Motor neuron (in vitro differentiated cells): ENCODE measurements at regions not wholly inside any gene's neighbourhood (a gene's known extent, or its start where the extent isn't known, plus 50 kb on each side); places are given as distances from the start of the nearest gene placed in this dataset.

Experiments
- ATAC-seq, 8 experiments: fragments of 200-7000 bp; cut with Tn5 transposase; replicated peaks in 6 of 8; 2 replicates each; pipeline ENCODE4 v1.8.0; 2021; ENCODE audit warnings: mild to moderate bottlenecking in 8 of 8, moderate library complexity in 8 of 8
- H3K27ac ChIP-seq, 2 donors: fragments of 250-450 bp; sonication (Bioruptor Pico); 2 replicates each; pipeline ENCODE4 v1.9.0; 2021; ENCODE audit warnings: antibody characterized with exemption in 2 of 2, mild to moderate bottlenecking in 2 of 2, moderate library complexity in 1 of 2
- H3K4me1 ChIP-seq, 2 donors: fragments of 250-450 bp; sonication (Bioruptor Pico); replicated peaks in 1 of 2; 2 replicates each; pipeline ENCODE4 v1.6.1; 2021; ENCODE audit warnings: antibody characterized with exemption in 2 of 2, mild to moderate bottlenecking in 2 of 2, moderate library complexity in 1 of 2
- H3K4me3 ChIP-seq, 5 donors: fragments of 250-450 bp; sonication (Bioruptor Pico); 2 replicates each; pipeline ENCODE4 v1.9.0; 2021; ENCODE audit warnings: antibody characterized with exemption in 5 of 5, mild to moderate bottlenecking in 5 of 5, moderate library complexity in 4 of 5
- WGBS, 10 experiments: fragments of 450-650 bp; shearing (Covaris generic); methylation state at CpG; one replicate each; pipeline ENCODE4 v1.0.0; 2022; 5-methylcytosine and 5-hydroxymethylcytosine counted together
- in situ Hi-C, 9 experiments: fragments of 400-800 bp; cut with MboI; loops; one replicate each; pipeline ENCODE4 v1.15.0; 2021; ENCODE audit warnings: low sequenced_read_pairs in 9 of 9, low pct_unique_long_range_greater_than_20kb in 2 of 9; ENCODE audit not compliant: unreplicated experiment in 9 of 9

- no peaks in the 10 kb centered on the region for H3K4me1 ChIP-seq
- ATAC-seq = no peak
- no peak overlapping the region for H3K27ac ChIP-seq
- no peak overlapping the region for H3K4me3 ChIP-seq
- 0 to 100% (median 72%) methylated on average over 1 to 2 of the region's 2 CpGs; no CpG with 5 or more reads in 1 of the 10 experiments for WGBS, 10 experiments
- in situ Hi-C loops = loop anchor here in 1 of 9 experiments (25.0 kb wide), 1 partner anchor 96 kb away; no protein-coding TSS in a partner anchor
Measured at GRCh38 chr13:71090990-71091389, 776.0 kb downstream of the DACH1 start.

GRCh38 chr13:71089056-71089455, 777.9 kb downstream of the DACH1 start:
- 18 to 100% (median 84%) methylated on average over 3 to 4 of the region's 4 CpGs; no CpG with 5 or more reads in 1 of the 10 experiments for WGBS, 10 experiments
- Histone ChIP-seq H3K4me1 (no peaks in the 10 kb centered on the region), H3K4me3 (no peak overlapping the region), H3K27ac (no peak overlapping the region)
- in situ Hi-C loops = loop anchor here in 1 of 9 experiments (25.0 kb wide), 1 partner anchor 98 kb away; no protein-coding TSS in a partner anchor
- ATAC-seq = no peak

DNA sequence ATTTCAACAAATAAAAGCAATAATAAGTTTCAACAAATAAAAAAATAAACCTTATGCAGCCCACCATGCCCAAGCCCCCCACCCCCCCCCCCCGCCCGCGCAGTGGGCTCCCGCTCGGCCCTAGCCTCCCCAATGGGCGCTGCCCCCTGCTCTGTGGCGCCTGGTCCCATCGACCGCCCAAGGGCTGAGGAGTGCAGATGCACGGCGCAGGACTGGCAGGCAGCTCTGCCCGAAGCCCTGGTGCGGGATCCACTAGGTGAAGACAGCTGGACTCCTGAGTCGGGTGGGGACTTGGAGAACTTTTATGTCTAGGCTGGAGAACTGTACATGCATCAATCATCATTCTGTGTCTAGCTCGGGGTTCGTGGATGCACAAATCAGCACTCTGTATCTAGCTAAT, 779.6 kb downstream of the DACH1 start:
- WGBS, 10 experiments = 20 to 100% (median 60%) methylated on average over 1 to 2 of the region's 16 CpGs; no CpG with 5 or more reads in 6 of the 10 experiments
- Histone ChIP-seq H3K4me3 (no peak overlapping the region), H3K27ac (no peak overlapping the region), H3K4me1 (no peaks in the 10 kb centered on the region)
- in situ Hi-C loops = loop anchor here in 1 of 9 experiments (25.0 kb wide), 1 partner anchor 100 kb away; no protein-coding TSS in a partner anchor
- no peak for ATAC-seq

- 0 to 100% (median 86%) methylated on average over 1 to 2 of the region's 2 CpGs; no CpG with 5 or more reads in 1 of the 10 experiments for WGBS, 10 experiments
- Histone ChIP-seq H3K4me3 (no peak overlapping the region), H3K27ac (no peak overlapping the region), H3K4me1 (no peaks in the 10 kb centered on the region)
- no peak for ATAC-seq
- in situ Hi-C loops = loop anchor here in 1 of 9 experiments (25.0 kb wide), 1 partner anchor 100 kb away; no protein-coding TSS in a partner anchor
Measured at GRCh38 chr13:71087006-71087405, 780.0 kb downstream of the DACH1 start.

DNA sequence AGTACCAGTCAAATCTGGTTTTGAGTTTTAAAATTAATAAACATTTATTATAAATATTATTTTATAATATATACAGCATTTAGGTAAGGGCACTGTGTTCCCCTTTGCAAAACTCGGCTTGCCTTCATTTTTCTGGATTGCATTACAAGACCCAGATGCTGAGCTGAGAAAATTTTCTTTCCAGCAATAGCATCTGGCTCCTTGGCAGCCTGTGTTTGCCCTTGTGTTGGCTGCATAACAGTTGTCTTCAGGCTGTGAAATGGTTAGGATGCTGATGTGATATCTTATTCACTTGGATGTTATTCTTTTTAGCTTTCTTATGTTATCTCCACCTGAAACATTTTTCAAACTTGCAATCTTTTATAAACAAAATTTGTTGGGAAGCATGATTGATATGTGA, 784.4 kb downstream of the DACH1 start:
- 0 to 67% (median 0%) methylated on average over 1 of the region's 1 CpG; no CpG with 5 or more reads in 5 of the 10 experiments for WGBS, 10 experiments
- H3K4me3 ChIP-seq = no peak overlapping the region
- in situ Hi-C loops = loop anchor here in 1 of 9 experiments (25.0 kb wide), 1 partner anchor 105 kb away; no protein-coding TSS in a partner anchor
- no peaks in the 10 kb centered on the region for H3K4me1 ChIP-seq
- no peak overlapping the region for H3K27ac ChIP-seq
- ATAC-seq = no peak

GRCh38 chr13:71079638-71080037, 787.4 kb downstream of the DACH1 start:
- no peak for ATAC-seq
- in situ Hi-C loops = loop anchor here in 1 of 9 experiments (25.0 kb wide), 1 partner anchor 108 kb away; no protein-coding TSS in a partner anchor
- Histone ChIP-seq H3K4me1 (no peaks in the 10 kb centered on the region), H3K4me3 (no peak overlapping the region), H3K27ac (no peak overlapping the region)

DNA sequence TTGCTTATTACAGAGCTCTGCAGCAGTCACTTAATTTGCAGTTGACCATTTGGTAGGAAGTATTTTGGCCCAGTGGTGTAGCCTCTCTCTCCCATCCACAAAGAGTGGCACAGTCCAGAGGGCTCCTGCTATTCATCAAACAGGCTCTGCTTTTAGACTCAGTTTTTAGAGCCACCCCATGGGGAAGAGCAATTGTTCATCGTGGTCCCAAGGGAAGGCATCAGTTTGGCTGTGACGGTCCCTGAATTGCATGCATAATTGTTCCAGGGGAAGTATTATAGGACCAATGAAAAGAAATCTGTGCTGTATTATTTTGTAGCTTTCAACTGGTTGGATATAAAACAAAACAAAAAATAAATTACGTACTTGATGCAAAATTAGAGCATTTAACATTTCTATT, 799.0 kb downstream of the DACH1 start:
- in situ Hi-C loops = no loop called here
- Histone ChIP-seq H3K27ac (no peak overlapping the region), H3K4me3 (no peak overlapping the region), H3K4me1 (no peaks in the 10 kb centered on the region)
- ATAC-seq = no peak
- WGBS, 10 experiments = 0 to 88% (median 44%) methylated on average over 1 to 3 of the region's 3 CpGs

DNA sequence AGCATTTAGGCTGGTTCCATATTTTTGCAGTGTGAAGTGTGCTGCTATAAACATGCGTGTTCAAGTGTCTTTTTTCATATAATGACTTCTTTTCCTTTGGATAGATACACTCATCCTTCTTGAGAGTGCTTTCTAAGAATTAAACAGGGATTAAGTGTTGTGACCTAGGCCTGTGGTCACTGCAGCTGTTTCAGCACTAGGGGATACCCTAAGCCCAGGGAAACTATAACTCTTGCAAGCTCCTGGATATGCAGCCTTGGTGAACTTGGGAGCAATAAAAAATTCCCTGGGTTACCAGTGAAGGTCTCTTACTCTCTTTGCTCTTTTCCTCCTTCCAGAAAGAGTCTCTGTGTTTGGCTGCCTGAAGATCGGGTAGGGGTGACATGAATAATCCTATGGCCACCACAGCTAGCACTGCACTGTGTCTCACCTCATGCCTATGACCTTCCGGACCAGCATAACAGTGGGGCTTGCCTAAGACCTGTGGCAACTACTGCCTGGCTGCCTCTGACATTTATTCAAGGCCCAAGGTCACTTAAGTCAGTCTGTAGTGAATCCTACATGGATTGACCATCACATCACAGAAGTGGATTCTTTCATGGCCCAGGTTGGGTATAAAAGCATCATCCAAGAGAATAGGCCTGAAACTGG, 799.7 kb downstream of the DACH1 start:
- 0 to 100% (median 44%) methylated on average over 1 to 3 of the region's 3 CpGs; no CpG with 5 or more reads in 2 of the 10 experiments for WGBS, 10 experiments
- ATAC-seq = peak in 4 of 8 experiments; percentile 38 to 57 (median 50)
- no peak overlapping the region for H3K4me3 ChIP-seq
- H3K4me1 ChIP-seq = no peaks in the 10 kb centered on the region
- in situ Hi-C loops = no loop called here
- H3K27ac ChIP-seq = no peak overlapping the region

DNA sequence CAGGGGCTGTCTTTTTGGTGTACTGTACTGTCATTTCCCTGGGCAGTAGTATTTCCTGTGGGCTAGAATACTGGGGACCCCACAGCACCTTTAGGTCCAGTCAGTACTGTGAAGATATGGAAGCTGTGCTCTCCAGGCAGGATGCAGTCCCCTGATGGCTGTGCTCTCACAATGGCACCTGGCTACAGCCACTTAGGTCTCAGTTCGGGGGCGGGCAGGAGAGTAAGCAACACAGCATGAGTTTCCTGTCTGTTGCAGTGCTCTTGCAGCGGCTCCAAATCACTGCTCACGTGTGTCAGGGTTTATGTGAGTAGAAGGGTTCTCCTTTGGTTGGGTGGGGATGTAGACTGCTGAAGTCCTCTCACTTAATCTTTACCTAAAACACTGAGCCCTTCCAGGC, 810.4 kb downstream of the DACH1 start:
- Histone ChIP-seq H3K27ac (no peak overlapping the region), H3K4me3 (no peak overlapping the region), H3K4me1 (no peaks in the 10 kb centered on the region)
- ATAC-seq = no peak
- 3 to 67% (median 10%) methylated on average over 2 to 4 of the region's 4 CpGs; no CpG with 5 or more reads in 7 of the 10 experiments for WGBS, 10 experiments
- in situ Hi-C loops = no loop called here

GRCh38 chr13:71055644-71056043, 811.4 kb downstream of the DACH1 start:
- no peak overlapping the region for H3K27ac ChIP-seq
- 0 to 100% (median 80%) methylated on average over 1 to 3 of the region's 3 CpGs; no CpG with 5 or more reads in 5 of the 10 experiments for WGBS, 10 experiments
- no peak for ATAC-seq
- H3K4me3 ChIP-seq = no peak overlapping the region
- H3K4me1 ChIP-seq = no peaks in the 10 kb centered on the region
- in situ Hi-C loops = no loop called here

- no peak for ATAC-seq
- 0 to 95% (median 53%) methylated on average over 1 of the region's 1 CpG for WGBS, 10 experiments
- in situ Hi-C loops = no loop called here
- Histone ChIP-seq H3K27ac (no peak overlapping the region), H3K4me1 (peaks cover 0 to 1% of the 10 kb centered on the region in 2 donors), H3K4me3 (no peak overlapping the region)
Measured at GRCh38 chr13:71055047-71055446, 812.0 kb downstream of the DACH1 start.

GRCh38 chr13:71054358-71054757, 812.6 kb downstream of the DACH1 start:
- WGBS, 10 experiments = 0 to 83% (median 42%) methylated on average over 1 of the region's 1 CpG
- ATAC-seq = no peak

GRCh38 chr13:71051573-71051972, 815.4 kb downstream of the DACH1 start:
- no peak for ATAC-seq
- WGBS, 10 experiments = 0 to 100% (median 52%) methylated on average over 1 to 2 of the region's 2 CpGs; no CpG with 5 or more reads in 4 of the 10 experiments
- in situ Hi-C loops = no loop called here
- Histone ChIP-seq H3K4me1 (peaks cover 0 to 3% of the 10 kb centered on the region in 2 donors), H3K4me3 (no peak overlapping the region), H3K27ac (no peak overlapping the region)

More at GRCh38 chr13:71054358-71054757, 812.6 kb downstream of the DACH1 start:
- no peak overlapping the region for H3K4me3 ChIP-seq
- in situ Hi-C loops = no loop called here
- H3K4me1 ChIP-seq = peaks cover 0 to 3% of the 10 kb centered on the region in 2 donors
- H3K27ac ChIP-seq = no peak overlapping the region
